ENCODE measurements at regions not wholly inside any gene's neighbourhood (a gene's known extent, or its start where the extent isn't known, plus 50 kb on each side); places are given as distances from the start of the nearest gene placed in this dataset.

- in situ Hi-C loops (cut with MboI; ENCODE audit: low sequenced_read_pairs), result no loop called here
These were observed 312.9 kb upstream of the RUNX1 start for GRCh38 chr21:35361988-35362387.

GRCh38 chr21:35360870-35361570 lies 311.9 kb upstream of the RUNX1 start:
- in situ Hi-C loops (cut with MboI; ENCODE audit: low sequenced_read_pairs), result no loop called here

GRCh38 chr21:35359076-35359475 lies 310.0 kb upstream of the RUNX1 start:
- in situ Hi-C loops (cut with MboI; ENCODE audit: low sequenced_read_pairs), result no loop called here

GRCh38 chr21:35358008-35358407 lies 308.9 kb upstream of the RUNX1 start:
- in situ Hi-C loops (cut with MboI; ENCODE audit: low sequenced_read_pairs), result no loop called here

GRCh38 chr21:35357041-35357780 lies 308.1 kb upstream of the RUNX1 start:
- in situ Hi-C loops (cut with MboI; ENCODE audit: low sequenced_read_pairs), result no loop called here

- in situ Hi-C loops (cut with MboI; ENCODE audit: low sequenced_read_pairs), result no loop called here
These were observed 305.0 kb upstream of the RUNX1 start for GRCh38 chr21:35354078-35354477.

GRCh38 chr21:35352793-35353192 lies 303.7 kb upstream of the RUNX1 start:
- in situ Hi-C loops (cut with MboI; ENCODE audit: low sequenced_read_pairs), result no loop called here

GRCh38 chr21:35352066-35352770 lies 303.1 kb upstream of the RUNX1 start:
- in situ Hi-C loops (cut with MboI; ENCODE audit: low sequenced_read_pairs), result no loop called here

GRCh38 chr21:35351434-35351833 lies 302.3 kb upstream of the RUNX1 start:
- in situ Hi-C loops (cut with MboI; ENCODE audit: low sequenced_read_pairs), result no loop called here

- in situ Hi-C loops (cut with MboI; ENCODE audit: low sequenced_read_pairs), result no loop called here
These were observed 301.9 kb upstream of the RUNX1 start for GRCh38 chr21:35350965-35351364.

- in situ Hi-C loops (cut with MboI; ENCODE audit: low sequenced_read_pairs), result no loop called here
These were observed 300.4 kb upstream of the RUNX1 start for GRCh38 chr21:35349376-35350080.

- in situ Hi-C loops (cut with MboI; ENCODE audit: low sequenced_read_pairs), result no loop called here
These were observed 299.6 kb upstream of the RUNX1 start for GRCh38 chr21:35348686-35349085.

GRCh38 chr21:35346697-35347096 lies 297.6 kb upstream of the RUNX1 start:
- in situ Hi-C loops (cut with MboI; ENCODE audit: low sequenced_read_pairs), result no loop called here

- in situ Hi-C loops (cut with MboI; ENCODE audit: low sequenced_read_pairs), result no loop called here
These were observed 296.9 kb upstream of the RUNX1 start for GRCh38 chr21:35345954-35346353.

- in situ Hi-C loops (cut with MboI; ENCODE audit: low sequenced_read_pairs), result no loop called here
These were observed 295.5 kb upstream of the RUNX1 start for GRCh38 chr21:35344582-35344981.

GRCh38 chr21:35343046-35343819 lies 294.1 kb upstream of the RUNX1 start:
- in situ Hi-C loops (cut with MboI; ENCODE audit: low sequenced_read_pairs), result no loop called here

GRCh38 chr21:35342440-35342839 lies 293.3 kb upstream of the RUNX1 start:
- in situ Hi-C loops (cut with MboI; ENCODE audit: low sequenced_read_pairs), result no loop called here

- in situ Hi-C loops (cut with MboI; ENCODE audit: low sequenced_read_pairs), result no loop called here
These were observed 291.2 kb upstream of the RUNX1 start for GRCh38 chr21:35340273-35340672.

GRCh38 chr21:35338881-35339632 lies 290.0 kb upstream of the RUNX1 start:
- in situ Hi-C loops (cut with MboI; ENCODE audit: low sequenced_read_pairs), result no loop called here

GRCh38 chr21:35338281-35338680 lies 289.2 kb upstream of the RUNX1 start:
- in situ Hi-C loops (cut with MboI; ENCODE audit: low sequenced_read_pairs), result no loop called here
